WTC11 (cell line): ENCODE measurements at regions not wholly inside any gene's neighbourhood (a gene's known extent, or its start where the extent isn't known, plus 50 kb on each side); places are given as distances from the start of the nearest gene placed in this dataset.

Source experiments
- ATAC-seq: fragments of 200-7000 bp; cut with Tn5 transposase; 2 replicates; pipeline ENCODE4 v1.10.0; 2021; ENCODE audit warnings: mild to moderate bottlenecking, moderate library complexity
- CTCF ChIA-PET: fragments of 300-600 bp; sonication (Branson Sonifier 250); formaldehyde crosslinking; loops from one replicate; lab custom pipeline; 2021; ENCODE audit warnings: antibody characterized with exemption; lab: Charles Lee
- POLR2A ChIA-PET: fragments of 350-600 bp; sonication (Branson Sonifier 250); formaldehyde crosslinking; loops from one replicate; lab custom pipeline; 2021; ENCODE audit warnings: antibody characterized with exemption; lab: Charles Lee
- DNase-seq: peaks from one replicate; pipeline ENCODE4 v3.0.0; 2021; ENCODE audit warnings: low spot score
- H3K27ac Mint-ChIP-seq: 2 replicates; pipeline ENCODE4 v1.8.0; 2021; ENCODE audit warnings: mixed read lengths
- H3K27me3 Mint-ChIP-seq: 2 replicates; pipeline ENCODE4 v1.8.0; 2021; ENCODE audit warnings: low read depth, mild to moderate bottlenecking, moderate library complexity, mixed read lengths
- H3K36me3 Mint-ChIP-seq: 2 replicates; pipeline ENCODE4 v1.8.0; 2021; ENCODE audit warnings: mixed read lengths
- H3K4me1 Mint-ChIP-seq: 2 replicates; pipeline ENCODE4 v1.8.0; 2022; ENCODE audit warnings: mixed read lengths
- H3K4me3 Mint-ChIP-seq: 2 replicates; pipeline ENCODE4 v1.8.0; 2021; ENCODE audit warnings: mild to moderate bottlenecking, moderate library complexity, mixed read lengths
- H3K9me3 Mint-ChIP-seq: 2 replicates; pipeline ENCODE4 v1.8.0; 2021; ENCODE audit warnings: mixed read lengths
- AFF4 ChIP-seq: sonication (generic); formaldehyde crosslinking; IDR thresholded peaks from 2 replicates; pipeline ENCODE4 v1.8.1; 2023; ENCODE audit warnings: mild to moderate bottlenecking, missing genetic modification reagents, borderline replicate concordance
- ATF2 ChIP-seq: sonication (generic); formaldehyde crosslinking; IDR thresholded peaks from 2 replicates; pipeline ENCODE4 v1.8.1; 2022; ENCODE audit warnings: low read depth, missing genetic modification reagents, borderline replicate concordance
- CTCF ChIP-seq: fragments of 200-600 bp; IDR thresholded peaks from 2 replicates; pipeline ENCODE4 v1.8.0; 2022; ENCODE audit warnings: antibody characterized with exemption
- E2F4 ChIP-seq: sonication (generic); formaldehyde crosslinking; IDR thresholded peaks from 2 replicates; pipeline ENCODE4 v1.8.1; 2022; ENCODE audit warnings: low read depth, mild to moderate bottlenecking, moderate library complexity, missing genetic modification reagents, borderline replicate concordance
- EMX1 ChIP-seq: fragments of 250-450 bp; sonication (Bioruptor Pico); IDR thresholded peaks from 2 replicates; pipeline ENCODE4 v1.8.0; 2021; ENCODE audit warnings: mild to moderate bottlenecking
- ETV6 ChIP-seq: sonication (generic); formaldehyde crosslinking; IDR thresholded peaks from 2 replicates; pipeline ENCODE4 v1.8.1; 2022; ENCODE audit warnings: mild to moderate bottlenecking, missing genetic modification reagents
- KAT7 ChIP-seq: sonication (generic); formaldehyde crosslinking; IDR thresholded peaks from 2 replicates; pipeline ENCODE4 v1.8.1; 2023; ENCODE audit warnings: missing genetic modification reagents, mild to moderate bottlenecking, borderline replicate concordance
- NFATC4 ChIP-seq: fragments of 250-450 bp; sonication (Bioruptor Pico); IDR thresholded peaks from 2 replicates; pipeline ENCODE4 v1.9.0; 2021; ENCODE audit warnings: mild to moderate bottlenecking
- NFE2L1 ChIP-seq: sonication (generic); formaldehyde crosslinking; IDR thresholded peaks from 2 replicates; pipeline ENCODE4 v1.8.1; 2023; ENCODE audit warnings: missing genetic modification reagents
- NR2C2 ChIP-seq: sonication (generic); formaldehyde crosslinking; IDR thresholded peaks from 2 replicates; pipeline ENCODE4 v1.8.0; 2022; ENCODE audit warnings: mild to moderate bottlenecking, missing genetic modification reagents
- ZBTB43 ChIP-seq: sonication (generic); formaldehyde crosslinking; IDR thresholded peaks from 2 replicates; pipeline ENCODE4 v1.8.1; 2023; ENCODE audit warnings: mild to moderate bottlenecking, missing genetic modification reagents
- ZNF219 ChIP-seq: sonication (generic); formaldehyde crosslinking; IDR thresholded peaks from 2 replicates; pipeline ENCODE4 v1.8.0; 2023; ENCODE audit warnings: missing genetic modification reagents, mild to moderate bottlenecking, borderline replicate concordance
- ZNF232 ChIP-seq: sonication (generic); formaldehyde crosslinking; IDR thresholded peaks from 2 replicates; pipeline ENCODE4 v1.8.0; 2022; ENCODE audit warnings: mild to moderate bottlenecking, missing genetic modification reagents
- ZNF416 ChIP-seq: fragments of 250-450 bp; sonication (Bioruptor Pico); IDR thresholded peaks from 2 replicates; pipeline ENCODE4 v1.9.0; 2021; ENCODE audit warnings: mild to moderate bottlenecking, inconsistent platforms
- ZSCAN18 ChIP-seq: fragments of 250-450 bp; sonication (Bioruptor Pico); IDR thresholded peaks from 2 replicates; pipeline ENCODE4 v2.1.2; 2022; ENCODE audit warnings: mild to moderate bottlenecking, moderate library complexity

GRCh38 chr9:7478646-7479045 is 320.9 kb downstream of the DMAC1 start:
- Mint-ChIP-seq H3K4me3 (no peak overlapping the region), H3K9me3 (peaks cover 3% of the 10 kb centered on the region; the same call in 1 of the 2 replicates), H3K36me3 (no peaks in the 10 kb centered on the region), H3K27ac (no peak overlapping the region), H3K27me3 (no peaks in the 10 kb centered on the region), H3K4me1 (no peaks in the 10 kb centered on the region)
- ChIA-PET CTCF (interaction anchor here (0.8 to 1.2 kb wide), 7 partner anchors 8 to 426 kb away, joined by 3 to 9 read pairs (median 3); no protein-coding TSS in a partner anchor), POLR2A (no interaction called here)
- TF ChIP-seq ZSCAN18 (CRISPR knock-in tag), result no peak
- TF ChIP-seq ATF2 (CRISPR knock-in tag), result no peak
- ATAC-seq (no peak), DNase-seq (no peak)

- H3K4me3 Mint-ChIP-seq, result no peak overlapping the region
- CTCF ChIA-PET, result no interaction called here
- no peak for TF ChIP-seq NFE2L1 (CRISPR knock-in tag)
- no peak for TF ChIP-seq NR2C2
- TF ChIP-seq ZNF416 (CRISPR knock-in tag), result no peak
- TF ChIP-seq ZNF219, result no peak
- no peak for TF ChIP-seq KAT7 (CRISPR knock-in tag)
- TF ChIP-seq ETV6 (CRISPR knock-in tag), result no peak
- TF ChIP-seq E2F4 (CRISPR knock-in tag), result no peak
- no peak for TF ChIP-seq EMX1 (CRISPR knock-in tag)
- TF ChIP-seq NFATC4, result no peak
- TF ChIP-seq ZNF232, result no peak
- no peak for TF ChIP-seq AFF4 (CRISPR knock-in tag)
- no peak for TF ChIP-seq ZBTB43 (CRISPR knock-in tag)
- no peak for TF ChIP-seq CTCF
- TF ChIP-seq, all 79 proteins: peak for 0
- POLR2A ChIA-PET, result no interaction called here
- H3K27ac Mint-ChIP-seq, result no peak overlapping the region
- no peaks in the 10 kb centered on the region for H3K9me3 Mint-ChIP-seq
- no peaks in the 10 kb centered on the region for H3K27me3 Mint-ChIP-seq
- DNase-seq, result no peak
- H3K36me3 Mint-ChIP-seq, result no peaks in the 10 kb centered on the region
- no peaks in the 10 kb centered on the region for H3K4me1 Mint-ChIP-seq
- ATAC-seq, result no peak
Observed at GRCh38 chr9:7467186-7467585, 332.4 kb downstream of the DMAC1 start.
